ENCODE measurements at regions not wholly inside any gene's neighbourhood (a gene's known extent, or its start where the extent isn't known, plus 50 kb on each side); places are given as distances from the start of the nearest gene placed in this dataset.
"Not testable (repeated sequence)": the region's sequence is repeated elsewhere in the genome, so short reads cannot be mapped to it uniquely, and the experiment has no call there.

- H3K4me1 ChIP-seq (ENCODE audit: control insufficient read depth, insufficient read depth, low read length, poor library complexity, severe bottlenecking): peaks cover 5% of the 10 kb centered on the region
- no peak overlapping the region for H3K4me3 ChIP-seq (ENCODE audit: insufficient read depth, low read depth, low read length, poor library complexity, severe bottlenecking)
- H3K27ac ChIP-seq (ENCODE audit: insufficient read depth, low read length, poor library complexity, severe bottlenecking): no peak overlapping the region
- no peaks in the 10 kb centered on the region for H3K27me3 ChIP-seq (replicated peaks; ENCODE audit: control insufficient read depth, insufficient read depth, low read length, poor library complexity, severe bottlenecking)
- no peak for DNase-seq
- H3K9me3 ChIP-seq (ENCODE audit: control insufficient read depth, low read length): no peaks in the 10 kb centered on the region
- H3K36me3 ChIP-seq (ENCODE audit: control insufficient read depth, insufficient read depth, low read length): no peaks in the 10 kb centered on the region
Measured at GRCh38 chr3:152213938-152214337, 54.8 kb upstream of the MBNL1 start.

- not testable (repeated sequence) for H3K4me3 ChIP-seq (ENCODE audit: insufficient read depth, low read depth, low read length, poor library complexity, severe bottlenecking); H3K27me3 ChIP-seq (replicated peaks; ENCODE audit: control insufficient read depth, insufficient read depth, low read length, poor library complexity, severe bottlenecking); H3K9me3 ChIP-seq (ENCODE audit: control insufficient read depth, low read length); H3K4me1 ChIP-seq (ENCODE audit: control insufficient read depth, insufficient read depth, low read length, poor library complexity, severe bottlenecking); DNase-seq; H3K36me3 ChIP-seq (ENCODE audit: control insufficient read depth, insufficient read depth, low read length); H3K27ac ChIP-seq (ENCODE audit: insufficient read depth, low read length, poor library complexity, severe bottlenecking)
Measured at GRCh38 chr3:152216960-152217865, 51.5 kb upstream of the MBNL1 start.

GRCh38 chr3:152218602-152219001 lies 50.1 kb upstream of the MBNL1 start:
- no peak for DNase-seq
- Histone ChIP-seq H3K4me3 (ENCODE audit: insufficient read depth, low read depth, low read length, poor library complexity, severe bottlenecking) (peak overlapping the region; percentile 1), H3K4me1 (ENCODE audit: control insufficient read depth, insufficient read depth, low read length, poor library complexity, severe bottlenecking) (peaks cover 3% of the 10 kb centered on the region), H3K36me3 (ENCODE audit: control insufficient read depth, insufficient read depth, low read length) (no peaks in the 10 kb centered on the region), H3K27me3 (replicated peaks; ENCODE audit: control insufficient read depth, insufficient read depth, low read length, poor library complexity, severe bottlenecking) (no peaks in the 10 kb centered on the region), H3K27ac (ENCODE audit: insufficient read depth, low read length, poor library complexity, severe bottlenecking) (peak overlapping the region; percentile 38), H3K9me3 (ENCODE audit: control insufficient read depth, low read length) (no peaks in the 10 kb centered on the region)

Measured in effector memory CD4-positive, alpha-beta T cell (primary cell).